SU-DHL-6 (cell line): ENCODE measurements at regions not wholly inside any gene's neighbourhood (a gene's known extent, or its start where the extent isn't known, plus 50 kb on each side); places are given as distances from the start of the nearest gene placed in this dataset.

ENCODE experiments used
- CTCF ChIP-seq: fragments of 200-600 bp; sonication (generic); IDR thresholded peaks from one replicate; pipeline ENCODE4 v1.5.1; 2017; ENCODE audit warnings: antibody characterized with exemption, mild to moderate bottlenecking, low read length, moderate library complexity; ENCODE audit not compliant: insufficient read depth, poor library complexity, severe bottlenecking
- EZH2phosphoT487 ChIP-seq: fragments of 200-600 bp; sonication (generic), shearing (Covaris generic); conservative IDR thresholded peaks from 2 replicates; pipeline ENCODE4 v1.6.1; 2018; ENCODE audit warnings: mild to moderate bottlenecking, antibody characterized with exemption, low read length, moderate library complexity, mixed read lengths

GRCh38 chr2:113337809-113338208 lies 59.1 kb upstream of the PAX8 start:
- TF ChIP-seq EZH2phosphoT487 (no peak), CTCF (no peak)
